Activated gamma-delta T cell treated with Interleukin-2 at 50 U/mL for 16 hours (primary cell): ENCODE measurements at regions not wholly inside any gene's neighbourhood (a gene's known extent, or its start where the extent isn't known, plus 50 kb on each side); places are given as distances from the start of the nearest gene placed in this dataset.
"Not testable (repeated sequence)": the region's sequence is repeated elsewhere in the genome, so short reads cannot be mapped to it uniquely, and the experiment has no call there.

Experiments
- DNase-seq: peaks from one replicate; pipeline ENCODE4 v3.0.0-alpha.2; 2020

- no peak for DNase-seq
Observed at GRCh38 chr15:70387081-70387480, 289.4 kb upstream of the TLE3 start.

- no peak for DNase-seq
Observed at GRCh38 chr15:70385711-70386110, 288.0 kb upstream of the TLE3 start.

GRCh38 chr15:70385052-70385451 is 287.3 kb upstream of the TLE3 start:
- DNase-seq = no peak

GRCh38 chr15:70383856-70384255 is 286.1 kb upstream of the TLE3 start:
- DNase-seq = no peak

GRCh38 chr15:70382762-70383458 is 285.2 kb upstream of the TLE3 start:
- DNase-seq = no peak

GRCh38 chr15:70382009-70382749 is 284.5 kb upstream of the TLE3 start:
- no peak for DNase-seq

GRCh38 chr15:70379938-70380883 is 282.5 kb upstream of the TLE3 start:
- DNase-seq = no peak

GRCh38 chr15:70379134-70379533 is 281.4 kb upstream of the TLE3 start:
- no peak for DNase-seq

- DNase-seq = no peak
Observed at GRCh38 chr15:70378126-70379031, 280.7 kb upstream of the TLE3 start.

- no peak for DNase-seq
Observed at GRCh38 chr15:70376929-70377691, 279.4 kb upstream of the TLE3 start.

- DNase-seq = no peak
Observed at GRCh38 chr15:70376031-70376928, 278.6 kb upstream of the TLE3 start.

GRCh38 chr15:70375586-70375985 is 277.9 kb upstream of the TLE3 start:
- no peak for DNase-seq

- no peak for DNase-seq
Observed at GRCh38 chr15:70375006-70375431, 277.3 kb upstream of the TLE3 start.

- no peak for DNase-seq
Observed at GRCh38 chr15:70374096-70374495, 276.4 kb upstream of the TLE3 start.

GRCh38 chr15:70373439-70373838 is 275.7 kb upstream of the TLE3 start:
- DNase-seq = not testable (repeated sequence)

GRCh38 chr15:70367913-70368705 is 270.4 kb upstream of the TLE3 start:
- DNase-seq = not testable (repeated sequence)

GRCh38 chr15:70364023-70364422 is 266.3 kb upstream of the TLE3 start:
- not testable (repeated sequence) for DNase-seq

- no peak for DNase-seq
Observed at GRCh38 chr15:70362886-70363285, 265.2 kb upstream of the TLE3 start.

GRCh38 chr15:70362350-70362749 is 264.6 kb upstream of the TLE3 start:
- DNase-seq = no peak
